GM20000 (cell line): ENCODE measurements at regions not wholly inside any gene's neighbourhood (a gene's known extent, or its start where the extent isn't known, plus 50 kb on each side); places are given as distances from the start of the nearest gene placed in this dataset.

ENCODE experiments used
- DNase-seq: peaks from one replicate; pipeline ENCODE4 v3.0.0; 2012; ENCODE audit warnings: low spot score
- CTCF ChIP-seq: IDR thresholded peaks from 2 replicates; pipeline ENCODE4 v1.5.1; 2012; ENCODE audit warnings: mild to moderate bottlenecking, control low read depth; ENCODE audit errors: extremely low read depth, missing control alignments

DNA sequence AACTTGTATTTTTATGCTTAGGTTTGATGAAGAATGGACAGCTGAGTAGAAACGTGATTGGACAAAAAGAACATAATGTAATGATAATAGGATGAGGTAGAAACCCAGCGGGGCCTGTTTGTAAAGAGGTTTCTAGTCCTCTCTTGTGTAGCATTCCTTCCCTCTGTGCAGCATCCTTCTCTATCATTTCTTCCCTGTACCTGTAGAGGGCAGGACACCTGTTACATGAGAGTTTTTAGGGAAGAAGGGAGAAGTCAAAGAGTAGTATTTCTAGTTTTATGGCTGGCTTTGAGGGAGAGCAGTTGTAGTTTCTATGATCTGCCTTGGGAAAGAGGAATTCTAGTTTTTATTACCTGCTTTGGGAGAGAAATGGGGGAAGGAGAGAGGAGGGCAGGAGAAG lies 162.1 kb upstream of the FST start:
- DNase-seq: no peak
- TF ChIP-seq CTCF: no peak

DNA sequence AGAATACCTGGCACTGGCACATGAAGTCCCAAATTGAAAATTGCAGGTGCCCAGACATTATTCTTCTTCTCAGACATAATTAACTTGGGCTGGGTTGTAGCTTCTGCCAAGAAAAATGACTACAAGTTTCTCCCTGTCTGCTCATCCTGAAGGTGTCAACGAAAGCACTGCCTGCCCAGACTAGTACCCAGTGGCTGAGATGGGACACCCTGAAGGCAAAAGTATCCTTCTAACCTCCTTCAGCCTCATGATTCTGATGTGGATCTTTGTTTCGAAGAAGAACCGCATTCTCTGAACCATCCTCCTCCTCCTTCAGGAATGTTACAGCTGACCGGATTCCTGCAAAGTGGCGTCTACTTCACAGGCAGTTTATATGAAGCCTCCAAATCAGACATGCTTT lies 161.1 kb upstream of the FST start:
- no peak for TF ChIP-seq CTCF
- DNase-seq: no peak

GRCh38 chr5:53321073-53321472 lies 159.4 kb upstream of the FST start:
- TF ChIP-seq CTCF: no peak
- DNase-seq: no peak

DNA sequence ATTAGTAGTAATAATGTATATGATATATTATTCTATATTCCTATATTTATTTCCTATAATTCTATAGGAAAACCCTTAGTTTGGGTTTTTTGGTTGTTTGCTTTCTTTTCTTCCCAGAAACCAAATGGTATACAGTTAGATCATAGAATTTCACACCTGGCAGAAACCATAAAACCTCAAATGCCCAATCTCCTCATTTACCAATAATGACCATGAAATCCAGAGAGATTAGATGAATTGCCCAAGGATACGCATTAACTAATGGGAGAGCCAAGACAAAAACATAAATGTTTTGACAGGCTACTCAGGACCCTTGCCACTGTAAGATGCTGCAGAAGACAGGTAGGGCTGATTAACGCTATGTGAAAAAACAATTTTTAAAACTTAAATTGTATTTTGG lies 158.7 kb upstream of the FST start:
- DNase-seq: no peak
- no peak for TF ChIP-seq CTCF

- no peak for TF ChIP-seq CTCF
Observed at GRCh38 chr5:53322257-53322656, 158.2 kb upstream of the FST start.

GRCh38 chr5:53323511-53323910 lies 156.9 kb upstream of the FST start:
- DNase-seq: no peak
- TF ChIP-seq CTCF: no peak

More at GRCh38 chr5:53322257-53322656, 158.2 kb upstream of the FST start:
- no peak for DNase-seq

- no peak for DNase-seq
Observed at GRCh38 chr5:53323943-53324642, 156.3 kb upstream of the FST start.

More at GRCh38 chr5:53323943-53324642, 156.3 kb upstream of the FST start:
- no peak for TF ChIP-seq CTCF
